HG02840 (cell line): ENCODE measurements at regions not wholly inside any gene's neighbourhood (a gene's known extent, or its start where the extent isn't known, plus 50 kb on each side); places are given as distances from the start of the nearest gene placed in this dataset.

Experiments
- ATAC-seq: cut with Tn5 transposase; IDR thresholded peaks from one replicate; pipeline ENCODE4 v1.9.1; 2021; ENCODE audit warnings: mild to moderate bottlenecking, moderate library complexity, moderate number of reproducible peaks; ENCODE audit not compliant: unreplicated experiment, low FRiP score

GRCh38 chr13:67298297-67298696 lies 68.2 kb upstream of the PCDH9 start:
- ATAC-seq: no peak

GRCh38 chr13:67296511-67296910 lies 66.4 kb upstream of the PCDH9 start:
- no peak for ATAC-seq

GRCh38 chr13:67292886-67293285 lies 62.8 kb upstream of the PCDH9 start:
- ATAC-seq: no peak

GRCh38 chr13:67285611-67286010 lies 55.5 kb upstream of the PCDH9 start:
- no peak for ATAC-seq

GRCh38 chr13:67283637-67284036 lies 53.5 kb upstream of the PCDH9 start:
- no peak for ATAC-seq

- ATAC-seq: no peak
These were observed 51.3 kb upstream of the PCDH9 start for GRCh38 chr13:67281466-67281865.
